ENCODE measurements at regions not wholly inside any gene's neighbourhood (a gene's known extent, or its start where the extent isn't known, plus 50 kb on each side); places are given as distances from the start of the nearest gene placed in this dataset.

DNA sequence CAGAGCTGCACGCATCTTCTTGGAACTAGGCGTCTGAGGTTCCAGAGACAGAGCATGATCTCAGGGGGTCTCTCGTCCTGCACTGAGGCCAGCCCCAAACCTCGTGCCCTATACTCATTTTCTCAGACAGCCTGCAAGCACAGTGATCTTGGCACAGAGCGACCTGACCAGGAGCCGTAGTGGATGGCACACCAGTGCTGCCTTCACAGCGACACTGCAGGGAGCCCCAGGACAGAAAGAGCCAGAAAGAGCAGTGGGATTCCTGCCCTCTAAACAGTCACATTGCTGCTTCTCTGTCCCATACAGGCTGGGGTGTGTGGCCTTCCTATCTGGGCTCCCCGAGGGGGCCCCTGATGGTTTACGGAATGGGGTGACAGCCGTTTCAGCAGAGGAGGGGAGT is 131.0 kb downstream of the RBFOX3 start:
- Histone ChIP-seq H3K4me2 (ENCODE audit: low read length) (no peak overlapping the region), H3K36me3 (ENCODE audit: insufficient read depth, low read length) (no peaks in the 10 kb centered on the region), H3K9ac (ENCODE audit: low read length) (no peak overlapping the region), H3K79me2 (replicated peaks; ENCODE audit: insufficient read depth, low read length) (no peaks in the 10 kb centered on the region), H3K4me3 (ENCODE audit: low read length) (no peak overlapping the region), H3K27me3 (ENCODE audit: insufficient read depth, low read depth, low read length) (no peaks in the 10 kb centered on the region), H3K27ac (ENCODE audit: low read length) (no peak overlapping the region), H3F3A (ENCODE audit: insufficient read depth, low read length, poor library complexity, severe bottlenecking) (no peaks in the 10 kb centered on the region), H2AFZ (ENCODE audit: low read depth, low read length) (no peak overlapping the region), H4K20me1 (ENCODE audit: insufficient read depth) (no peaks in the 10 kb centered on the region), H3K9me3 (ENCODE audit: low read length) (no peaks in the 10 kb centered on the region), H3K9me2 (ENCODE audit: insufficient read depth, low read length) (no peaks in the 10 kb centered on the region)
- TF ChIP-seq RAD21 (conservative IDR thresholded peaks at IDR 0.05) (no peak), MXI1 (conservative IDR thresholded peaks at IDR 0.05; ENCODE audit: poor library complexity, severe bottlenecking) (no peak), POLR2AphosphoS5 (IDR thresholded peaks at IDR 0.05) (no peak), EZH2 (IDR thresholded peaks at IDR 0.05; ENCODE audit: borderline replicate concordance, insufficient read depth, low read length, poor library complexity, severe bottlenecking) (no peak), EP300 (conservative IDR thresholded peaks at IDR 0.05; ENCODE audit: poor library complexity, severe bottlenecking) (no peak), TAF1 (IDR thresholded peaks at IDR 0.05; ENCODE audit: low read depth) (no peak), SMC3 (conservative IDR thresholded peaks at IDR 0.05; ENCODE audit: poor library complexity) (no peak)
- TF ChIP-seq, protein P1, sequence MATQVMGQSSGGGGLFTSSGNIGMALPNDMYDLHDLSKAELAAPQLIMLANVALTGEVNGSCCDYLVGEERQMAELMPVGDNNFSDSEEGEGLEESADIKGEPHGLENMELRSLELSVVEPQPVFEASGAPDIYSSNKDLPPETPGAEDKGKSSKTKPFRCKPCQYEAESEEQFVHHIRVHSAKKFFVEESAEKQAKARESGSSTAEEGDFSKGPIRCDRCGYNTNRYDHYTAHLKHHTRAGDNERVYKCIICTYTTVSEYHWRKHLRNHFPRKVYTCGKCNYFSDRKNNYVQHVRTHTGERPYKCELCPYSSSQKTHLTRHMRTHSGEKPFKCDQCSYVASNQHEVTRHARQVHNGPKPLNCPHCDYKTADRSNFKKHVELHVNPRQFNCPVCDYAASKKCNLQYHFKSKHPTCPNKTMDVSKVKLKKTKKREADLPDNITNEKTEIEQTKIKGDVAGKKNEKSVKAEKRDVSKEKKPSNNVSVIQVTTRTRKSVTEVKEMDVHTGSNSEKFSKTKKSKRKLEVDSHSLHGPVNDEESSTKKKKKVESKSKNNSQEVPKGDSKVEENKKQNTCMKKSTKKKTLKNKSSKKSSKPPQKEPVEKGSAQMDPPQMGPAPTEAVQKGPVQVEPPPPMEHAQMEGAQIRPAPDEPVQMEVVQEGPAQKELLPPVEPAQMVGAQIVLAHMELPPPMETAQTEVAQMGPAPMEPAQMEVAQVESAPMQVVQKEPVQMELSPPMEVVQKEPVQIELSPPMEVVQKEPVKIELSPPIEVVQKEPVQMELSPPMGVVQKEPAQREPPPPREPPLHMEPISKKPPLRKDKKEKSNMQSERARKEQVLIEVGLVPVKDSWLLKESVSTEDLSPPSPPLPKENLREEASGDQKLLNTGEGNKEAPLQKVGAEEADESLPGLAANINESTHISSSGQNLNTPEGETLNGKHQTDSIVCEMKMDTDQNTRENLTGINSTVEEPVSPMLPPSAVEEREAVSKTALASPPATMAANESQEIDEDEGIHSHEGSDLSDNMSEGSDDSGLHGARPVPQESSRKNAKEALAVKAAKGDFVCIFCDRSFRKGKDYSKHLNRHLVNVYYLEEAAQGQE (IDR thresholded peaks at IDR 0.05; ENCODE audit: borderline replicate concordance), result no peak
- TF ChIP-seq, protein P2, sequence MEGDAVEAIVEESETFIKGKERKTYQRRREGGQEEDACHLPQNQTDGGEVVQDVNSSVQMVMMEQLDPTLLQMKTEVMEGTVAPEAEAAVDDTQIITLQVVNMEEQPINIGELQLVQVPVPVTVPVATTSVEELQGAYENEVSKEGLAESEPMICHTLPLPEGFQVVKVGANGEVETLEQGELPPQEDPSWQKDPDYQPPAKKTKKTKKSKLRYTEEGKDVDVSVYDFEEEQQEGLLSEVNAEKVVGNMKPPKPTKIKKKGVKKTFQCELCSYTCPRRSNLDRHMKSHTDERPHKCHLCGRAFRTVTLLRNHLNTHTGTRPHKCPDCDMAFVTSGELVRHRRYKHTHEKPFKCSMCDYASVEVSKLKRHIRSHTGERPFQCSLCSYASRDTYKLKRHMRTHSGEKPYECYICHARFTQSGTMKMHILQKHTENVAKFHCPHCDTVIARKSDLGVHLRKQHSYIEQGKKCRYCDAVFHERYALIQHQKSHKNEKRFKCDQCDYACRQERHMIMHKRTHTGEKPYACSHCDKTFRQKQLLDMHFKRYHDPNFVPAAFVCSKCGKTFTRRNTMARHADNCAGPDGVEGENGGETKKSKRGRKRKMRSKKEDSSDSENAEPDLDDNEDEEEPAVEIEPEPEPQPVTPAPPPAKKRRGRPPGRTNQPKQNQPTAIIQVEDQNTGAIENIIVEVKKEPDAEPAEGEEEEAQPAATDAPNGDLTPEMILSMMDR (IDR thresholded peaks at IDR 0.05; ENCODE audit: poor library complexity, severe bottlenecking), result no peak

DNA sequence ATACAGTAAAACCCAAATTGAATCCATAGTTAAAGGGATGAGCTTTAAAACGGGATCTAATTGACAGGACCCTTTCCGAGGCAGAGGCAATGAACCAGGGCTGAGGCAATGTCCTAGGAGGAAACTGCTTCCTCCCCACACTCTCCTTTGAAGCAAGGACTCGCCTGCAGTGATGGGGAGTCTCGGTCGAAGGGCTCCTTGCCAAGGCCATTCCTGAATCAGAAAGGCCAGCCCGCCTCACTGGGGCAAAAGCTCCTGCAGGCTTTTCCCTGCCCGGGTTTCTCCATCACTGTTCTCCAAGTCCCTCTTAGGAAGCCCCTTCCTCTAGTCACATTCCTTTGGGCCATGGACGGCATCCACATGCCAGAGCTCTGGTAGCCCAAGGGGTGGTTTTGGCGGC is 132.0 kb downstream of the RBFOX3 start:
- TF ChIP-seq, protein P1 (IDR thresholded peaks at IDR 0.05; ENCODE audit: borderline replicate concordance), result no peak
- no peak for TF ChIP-seq EP300 (conservative IDR thresholded peaks at IDR 0.05; ENCODE audit: poor library complexity, severe bottlenecking)
- no peaks in the 10 kb centered on the region for H3K27me3 ChIP-seq (ENCODE audit: insufficient read depth, low read depth, low read length)

More for the DNA sequence above, 132.0 kb downstream of the RBFOX3 start:
- no peaks in the 10 kb centered on the region for H4K20me1 ChIP-seq (ENCODE audit: insufficient read depth)
- H3K4me3 ChIP-seq (ENCODE audit: low read length), result no peak overlapping the region
- no peaks in the 10 kb centered on the region for H3K36me3 ChIP-seq (ENCODE audit: insufficient read depth, low read length)
- H3K27ac ChIP-seq (ENCODE audit: low read length), result no peak overlapping the region
- H3K79me2 ChIP-seq (replicated peaks; ENCODE audit: insufficient read depth, low read length), result no peaks in the 10 kb centered on the region
- H3K9me2 ChIP-seq (ENCODE audit: insufficient read depth, low read length), result no peaks in the 10 kb centered on the region
- H3K9ac ChIP-seq (ENCODE audit: low read length), result no peak overlapping the region
- no peak overlapping the region for H2AFZ ChIP-seq (ENCODE audit: low read depth, low read length)
- H3K9me3 ChIP-seq (ENCODE audit: low read length), result no peaks in the 10 kb centered on the region
- H3K4me2 ChIP-seq (ENCODE audit: low read length), result no peak overlapping the region
- H3F3A ChIP-seq (ENCODE audit: insufficient read depth, low read length, poor library complexity, severe bottlenecking), result no peaks in the 10 kb centered on the region

Data from neural cell (in vitro differentiated cells).